ENCODE measurements at regions not wholly inside any gene's neighbourhood (a gene's known extent, or its start where the extent isn't known, plus 50 kb on each side); places are given as distances from the start of the nearest gene placed in this dataset.
"Not testable (repeated sequence)": the region's sequence is repeated elsewhere in the genome, so short reads cannot be mapped to it uniquely, and the experiment has no call there.

GRCh38 chr1:30534551-30534940, 188.8 kb downstream of the MATN1 start:
- DNase-seq (ENCODE audit: extremely low read depth, low read depth): no peak

GRCh38 chr1:30533796-30534550, 189.4 kb downstream of the MATN1 start:
- no peak for DNase-seq (ENCODE audit: extremely low read depth, low read depth)

- DNase-seq (ENCODE audit: extremely low read depth, low read depth): no peak
These were observed 190.2 kb downstream of the MATN1 start for GRCh38 chr1:30533141-30533540.

- no peak for DNase-seq (ENCODE audit: extremely low read depth, low read depth)
These were observed 190.8 kb downstream of the MATN1 start for GRCh38 chr1:30532621-30533020.

- DNase-seq (ENCODE audit: extremely low read depth, low read depth): no peak
These were observed 195.8 kb downstream of the MATN1 start for GRCh38 chr1:30527511-30528140.

GRCh38 chr1:30526652-30527345, 196.6 kb downstream of the MATN1 start:
- DNase-seq (ENCODE audit: extremely low read depth, low read depth): no peak

GRCh38 chr1:30525971-30526651, 197.3 kb downstream of the MATN1 start:
- no peak for DNase-seq (ENCODE audit: extremely low read depth, low read depth)

- no peak for DNase-seq (ENCODE audit: extremely low read depth, low read depth)
These were observed 197.8 kb downstream of the MATN1 start for GRCh38 chr1:30525631-30525970.

GRCh38 chr1:30524840-30525617, 198.4 kb downstream of the MATN1 start:
- DNase-seq (ENCODE audit: extremely low read depth, low read depth): no peak

GRCh38 chr1:30524025-30524555, 199.3 kb downstream of the MATN1 start:
- DNase-seq (ENCODE audit: extremely low read depth, low read depth): not testable (repeated sequence)

GRCh38 chr1:30523055-30524020, 200.0 kb downstream of the MATN1 start:
- no peak for DNase-seq (ENCODE audit: extremely low read depth, low read depth)

GRCh38 chr1:30522031-30523004, 201.1 kb downstream of the MATN1 start:
- no peak for DNase-seq (ENCODE audit: extremely low read depth, low read depth)

GRCh38 chr1:30521261-30521865, 202.0 kb downstream of the MATN1 start:
- DNase-seq (ENCODE audit: extremely low read depth, low read depth): no peak

GRCh38 chr1:30520476-30520875, 202.9 kb downstream of the MATN1 start:
- no peak for DNase-seq (ENCODE audit: extremely low read depth, low read depth)

GRCh38 chr1:30519201-30519763, 204.1 kb downstream of the MATN1 start:
- no peak for DNase-seq (ENCODE audit: extremely low read depth, low read depth)

GRCh38 chr1:30518696-30519095, 204.7 kb downstream of the MATN1 start:
- no peak for DNase-seq (ENCODE audit: extremely low read depth, low read depth)

- no peak for DNase-seq (ENCODE audit: extremely low read depth, low read depth)
These were observed 205.2 kb downstream of the MATN1 start for GRCh38 chr1:30518186-30518585.

Data from NCI-H460 (cell line).